ENCODE measurements at regions not wholly inside any gene's neighbourhood (a gene's known extent, or its start where the extent isn't known, plus 50 kb on each side); places are given as distances from the start of the nearest gene placed in this dataset.

- Histone ChIP-seq H3K27me3 (ENCODE audit: control insufficient read depth, insufficient read depth, low read length) (no peaks in the 10 kb centered on the region), H3K36me3 (ENCODE audit: control insufficient read depth, insufficient read depth, low read length) (no peaks in the 10 kb centered on the region; the same call in 1 of the 2 replicates), H3K4me1 (ENCODE audit: control insufficient read depth, insufficient read depth, low read length) (peaks cover 47% of the 10 kb centered on the region), H3K4me3 (ENCODE audit: low read depth in 2 of 2, low read length in 2 of 2) (no peak overlapping the region), H3K27ac (ENCODE audit: low read length) (peak overlapping the region; percentile 94), H3K9me3 (ENCODE audit: control insufficient read depth, insufficient read depth, low read depth, low read length) (no peaks in the 10 kb centered on the region)
- intact Hi-C loops (cut with micrococcal nuclease; ENCODE audit: unreplicated experiment), result no loop called here
- no TSS peak for BruUV-seq (replicated peaks)
- in situ Hi-C loops (cut with HindIII; ENCODE audit: low pct_unique_long_range_greater_than_20kb, low sequenced_read_pairs), result no loop called here
- ATAC-seq (peak; percentile 82), DNase-seq (ENCODE audit: low read depth, low spot score) (peak; percentile 48)
- ChIA-PET POLR2A (no interaction called here), CTCF (interaction anchor here (0.6 kb wide), 1 partner anchor 102 kb away, joined by 4 read pairs; no protein-coding TSS in a partner anchor)
- TF ChIP-seq POLR2AphosphoS5 (IDR thresholded peaks at IDR 0.05; ENCODE audit: low read depth, low read length), result no peak
- peak; percentile 86 for TF ChIP-seq CTCF (IDR thresholded peaks at IDR 0.05)
- TF ChIP-seq REST (IDR thresholded peaks at IDR 0.05; ENCODE audit: insufficient read depth in 1 of 2, low read depth in 2 of 2, low read length in 1 of 2), result no peak
- TF ChIP-seq SIN3A (IDR thresholded peaks at IDR 0.05; ENCODE audit: borderline replicate concordance, insufficient read depth, low read depth, low read length), result no peak
- no peak for TF ChIP-seq TCF7L2 (IDR thresholded peaks at IDR 0.05; ENCODE audit: low read depth, low read length)
Measured at GRCh38 chr18:70491734-70492348, 203.0 kb downstream of the SOCS6 start.

GRCh38 chr18:70489986-70490933, 201.4 kb downstream of the SOCS6 start:
- H3K4me1 ChIP-seq (ENCODE audit: control insufficient read depth, insufficient read depth, low read length), result peaks cover 33% of the 10 kb centered on the region
- no peaks in the 10 kb centered on the region for H3K9me3 ChIP-seq (ENCODE audit: control insufficient read depth, insufficient read depth, low read depth, low read length)
- intact Hi-C loops (cut with micrococcal nuclease; ENCODE audit: unreplicated experiment) (no loop called here), in situ Hi-C loops (cut with HindIII; ENCODE audit: low pct_unique_long_range_greater_than_20kb, low sequenced_read_pairs) (no loop called here)
- peak overlapping the region; percentile 94 for H3K27ac ChIP-seq (ENCODE audit: low read length)
- no peaks in the 10 kb centered on the region; the same call in 1 of the 2 replicates for H3K36me3 ChIP-seq (ENCODE audit: control insufficient read depth, insufficient read depth, low read length)
- ChIA-PET CTCF (interaction anchor here (0.7 kb wide), 1 partner anchor 10 kb away, joined by 3 read pairs; no protein-coding TSS in a partner anchor), POLR2A (no interaction called here)
- H3K4me3 ChIP-seq (ENCODE audit: low read depth in 2 of 2, low read length in 2 of 2), result peak overlapping the region in 1 of 2 experiments; percentile 10; a peak in 1 of 4 replicates
- no peak for TF ChIP-seq SIN3A (IDR thresholded peaks at IDR 0.05; ENCODE audit: borderline replicate concordance, insufficient read depth, low read depth, low read length)
- TF ChIP-seq TCF7L2 (IDR thresholded peaks at IDR 0.05; ENCODE audit: low read depth, low read length), result no peak
- TF ChIP-seq REST (IDR thresholded peaks at IDR 0.05; ENCODE audit: insufficient read depth in 1 of 2, low read depth in 2 of 2, low read length in 1 of 2), result no peak
- no peak for TF ChIP-seq POLR2AphosphoS5 (IDR thresholded peaks at IDR 0.05; ENCODE audit: low read depth, low read length)
- peak; percentile 70 for TF ChIP-seq CTCF (IDR thresholded peaks at IDR 0.05)
- BruUV-seq (replicated peaks), result no TSS peak
- no peaks in the 10 kb centered on the region for H3K27me3 ChIP-seq (ENCODE audit: control insufficient read depth, insufficient read depth, low read length)
- ATAC-seq (peak; percentile 79), DNase-seq (ENCODE audit: low read depth, low spot score) (peak; percentile 24)
